SK-N-SH (cell line): ENCODE measurements at regions not wholly inside any gene's neighbourhood (a gene's known extent, or its start where the extent isn't known, plus 50 kb on each side); places are given as distances from the start of the nearest gene placed in this dataset.

ENCODE experiments used
- CTCF ChIP-seq: fragments of 200-600 bp; sonication (generic); IDR thresholded peaks from 2 replicates; pipeline ENCODE4 v1.6.1; 2017; ENCODE audit warnings: antibody characterized with exemption, mild to moderate bottlenecking, moderate library complexity
- TCF12 ChIP-seq: IDR thresholded peaks from 2 replicates; pipeline ENCODE4 v1.4.0; 2012

DNA sequence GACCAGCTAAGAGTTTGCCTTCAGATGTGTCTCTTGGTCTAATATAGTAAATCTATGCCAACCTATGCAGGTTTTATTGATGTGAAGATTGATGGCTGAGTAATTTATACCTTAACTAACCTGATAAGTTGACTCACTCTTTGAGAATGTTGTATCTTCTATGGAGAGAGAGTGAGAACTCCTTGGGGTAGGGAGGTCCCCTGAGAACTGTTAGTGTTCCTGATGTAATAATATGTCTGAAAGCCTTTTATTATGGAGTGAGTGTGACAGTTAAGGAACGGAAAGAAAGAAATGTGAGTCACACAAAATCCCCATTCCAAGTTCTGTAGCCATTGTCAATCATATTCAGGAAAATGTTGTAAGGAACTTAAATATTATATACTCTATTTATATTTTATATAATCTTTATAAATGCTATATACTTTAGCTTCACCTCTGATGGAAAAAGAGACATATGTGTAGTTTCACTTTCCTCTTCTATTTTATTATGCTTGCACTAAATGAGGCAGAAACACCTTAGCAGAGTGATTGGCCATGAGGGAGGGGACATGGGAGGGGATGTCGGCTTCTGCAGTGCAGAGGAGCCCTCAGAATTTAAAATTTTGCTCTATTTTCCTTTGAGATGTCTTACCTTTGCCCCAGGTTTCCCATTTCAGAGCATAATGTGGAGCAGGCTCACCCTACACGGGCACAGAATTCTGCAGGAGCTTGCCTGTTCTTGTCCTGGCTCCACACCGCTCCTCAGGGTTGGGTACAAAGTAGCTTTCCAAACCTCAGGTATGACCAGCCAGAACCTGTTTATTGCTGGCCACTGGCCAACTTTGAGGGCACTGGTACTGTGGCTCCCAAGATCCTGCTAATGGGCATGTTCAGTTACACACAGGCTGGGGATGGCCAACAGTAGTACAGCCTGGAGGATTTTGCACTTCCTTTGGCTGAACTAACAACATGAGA lies 57.7 kb downstream of the ARF6 start:
- TF ChIP-seq TCF12, result no peak
- no peak for TF ChIP-seq CTCF
